Glutamatergic neuron (in vitro differentiated cells): ENCODE measurements at regions not wholly inside any gene's neighbourhood (a gene's known extent, or its start where the extent isn't known, plus 50 kb on each side); places are given as distances from the start of the nearest gene placed in this dataset.

ENCODE experiments used
- DNase-seq: peaks from one replicate; pipeline ENCODE4 v3.0.0; 2022
- H3K27ac Mint-ChIP-seq: one replicate; pipeline ENCODE4 v1.8.0; 2020; ENCODE audit warnings: mild to moderate bottlenecking, mixed read lengths, inconsistent platforms; ENCODE audit not compliant: unreplicated experiment
- H3K27me3 Mint-ChIP-seq: one replicate; pipeline ENCODE4 v1.8.0; 2020; ENCODE audit warnings: mild to moderate bottlenecking, moderate library complexity, mixed read lengths, inconsistent platforms; ENCODE audit not compliant: unreplicated experiment
- H3K36me3 Mint-ChIP-seq: one replicate; pipeline ENCODE4 v1.8.0; 2020; ENCODE audit warnings: mild to moderate bottlenecking, mixed read lengths, inconsistent platforms; ENCODE audit not compliant: unreplicated experiment
- H3K4me1 Mint-ChIP-seq: one replicate; pipeline ENCODE4 v1.8.0; 2020; ENCODE audit warnings: mild to moderate bottlenecking, low read depth, mixed read lengths, inconsistent platforms; ENCODE audit not compliant: unreplicated experiment
- H3K4me3 Mint-ChIP-seq: one replicate; pipeline ENCODE4 v1.8.0; 2020; ENCODE audit warnings: mild to moderate bottlenecking, mixed read lengths, inconsistent platforms; ENCODE audit not compliant: unreplicated experiment
- H3K9me3 Mint-ChIP-seq: one replicate; pipeline ENCODE4 v1.8.0; 2020; ENCODE audit warnings: mild to moderate bottlenecking, moderate library complexity, mixed read lengths, inconsistent platforms; ENCODE audit not compliant: unreplicated experiment
- TF ChIP-seq, protein P1 (sequence below): fragments of 200-600 bp; sonication (generic); IDR thresholded peaks from one replicate; pipeline ENCODE4 v1.5.0; 2021; ENCODE audit not compliant: partially characterized antibody, unreplicated experiment

DNA sequence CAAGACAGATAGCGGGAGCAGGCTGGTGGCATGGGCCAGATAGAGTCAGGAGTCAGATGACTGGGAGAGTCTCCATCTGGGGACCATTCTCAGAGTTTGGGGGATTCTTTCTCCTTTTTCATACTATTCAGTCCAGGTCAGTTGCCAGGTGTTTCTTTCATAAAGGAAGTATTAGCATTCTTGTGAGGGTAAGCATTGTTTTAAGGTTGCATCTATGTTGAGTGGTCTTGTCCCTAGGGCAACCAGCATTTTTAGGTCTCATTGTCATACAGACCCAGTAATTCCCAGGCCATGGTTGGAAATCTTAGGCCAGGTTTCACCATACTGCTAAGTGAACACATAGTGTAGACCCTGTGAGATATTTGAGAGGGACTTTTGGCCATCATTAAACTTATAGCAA, 122.3 kb upstream of the POC5 start:
- Mint-ChIP-seq H3K27ac (no peak overlapping the region), H3K4me3 (no peak overlapping the region), H3K36me3 (no peaks in the 10 kb centered on the region), H3K4me1 (no peaks in the 10 kb centered on the region), H3K27me3 (no peaks in the 10 kb centered on the region), H3K9me3 (no peaks in the 10 kb centered on the region)
- no peak for DNase-seq
- TF ChIP-seq, protein P1, sequence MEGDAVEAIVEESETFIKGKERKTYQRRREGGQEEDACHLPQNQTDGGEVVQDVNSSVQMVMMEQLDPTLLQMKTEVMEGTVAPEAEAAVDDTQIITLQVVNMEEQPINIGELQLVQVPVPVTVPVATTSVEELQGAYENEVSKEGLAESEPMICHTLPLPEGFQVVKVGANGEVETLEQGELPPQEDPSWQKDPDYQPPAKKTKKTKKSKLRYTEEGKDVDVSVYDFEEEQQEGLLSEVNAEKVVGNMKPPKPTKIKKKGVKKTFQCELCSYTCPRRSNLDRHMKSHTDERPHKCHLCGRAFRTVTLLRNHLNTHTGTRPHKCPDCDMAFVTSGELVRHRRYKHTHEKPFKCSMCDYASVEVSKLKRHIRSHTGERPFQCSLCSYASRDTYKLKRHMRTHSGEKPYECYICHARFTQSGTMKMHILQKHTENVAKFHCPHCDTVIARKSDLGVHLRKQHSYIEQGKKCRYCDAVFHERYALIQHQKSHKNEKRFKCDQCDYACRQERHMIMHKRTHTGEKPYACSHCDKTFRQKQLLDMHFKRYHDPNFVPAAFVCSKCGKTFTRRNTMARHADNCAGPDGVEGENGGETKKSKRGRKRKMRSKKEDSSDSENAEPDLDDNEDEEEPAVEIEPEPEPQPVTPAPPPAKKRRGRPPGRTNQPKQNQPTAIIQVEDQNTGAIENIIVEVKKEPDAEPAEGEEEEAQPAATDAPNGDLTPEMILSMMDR: no peak

DNA sequence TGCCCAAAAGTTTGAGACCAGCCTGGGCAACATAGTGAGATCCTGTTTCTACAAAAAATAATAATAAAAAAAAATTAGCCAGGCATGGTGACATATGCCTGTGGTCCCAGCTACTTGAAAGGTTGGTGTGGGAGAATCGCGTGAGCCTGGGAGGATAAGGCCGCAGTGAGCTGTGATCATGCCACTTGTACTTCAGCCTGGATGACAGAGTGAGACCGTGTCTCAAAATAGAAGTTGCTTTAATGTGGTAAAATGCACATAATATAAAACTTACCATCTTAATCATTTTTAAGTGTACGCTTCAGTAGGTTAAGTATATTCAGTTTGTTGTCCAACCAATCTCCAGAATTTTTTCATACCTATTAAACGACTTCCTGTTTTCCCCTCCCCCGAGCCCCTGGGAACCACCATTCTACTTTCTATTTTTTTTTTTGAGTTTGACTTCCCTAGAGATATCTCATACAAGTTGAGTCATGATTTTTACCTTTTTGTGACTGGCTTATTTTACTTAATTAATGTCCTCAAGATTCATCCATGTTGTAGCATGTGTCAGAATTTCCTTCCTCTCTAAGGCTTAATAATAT, 120.1 kb upstream of the POC5 start:
- TF ChIP-seq, protein P1: no peak
- H3K36me3 Mint-ChIP-seq: no peaks in the 10 kb centered on the region
- no peak overlapping the region for H3K27ac Mint-ChIP-seq
- no peaks in the 10 kb centered on the region for H3K4me1 Mint-ChIP-seq
- no peak overlapping the region for H3K4me3 Mint-ChIP-seq
- H3K27me3 Mint-ChIP-seq: no peaks in the 10 kb centered on the region
- no peak for DNase-seq
- H3K9me3 Mint-ChIP-seq: no peaks in the 10 kb centered on the region

DNA sequence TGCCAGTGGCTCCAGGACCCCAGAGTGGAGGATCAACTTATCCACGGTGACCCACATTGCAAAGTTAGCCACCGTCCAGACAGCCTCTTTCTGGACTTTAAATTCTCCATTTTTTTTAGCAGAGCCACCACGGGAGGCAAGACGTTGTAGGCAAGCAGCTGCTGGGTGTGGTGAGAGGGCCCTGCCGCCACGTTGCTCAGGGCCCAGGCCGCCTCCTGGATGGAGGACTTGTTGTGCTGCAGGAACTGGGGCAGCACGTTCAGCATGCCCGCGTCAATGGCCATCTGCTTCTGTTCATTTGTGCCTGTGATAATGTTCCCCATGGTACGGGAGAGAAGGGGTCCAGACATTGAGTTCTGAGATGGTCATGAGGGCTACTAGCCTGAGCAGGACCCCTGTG, 114.3 kb upstream of the POC5 start:
- Mint-ChIP-seq H3K27me3 (no peaks in the 10 kb centered on the region), H3K9me3 (no peaks in the 10 kb centered on the region), H3K27ac (no peak overlapping the region), H3K36me3 (no peaks in the 10 kb centered on the region), H3K4me3 (no peak overlapping the region), H3K4me1 (no peaks in the 10 kb centered on the region)
- TF ChIP-seq, protein P1: no peak
- no peak for DNase-seq

DNA sequence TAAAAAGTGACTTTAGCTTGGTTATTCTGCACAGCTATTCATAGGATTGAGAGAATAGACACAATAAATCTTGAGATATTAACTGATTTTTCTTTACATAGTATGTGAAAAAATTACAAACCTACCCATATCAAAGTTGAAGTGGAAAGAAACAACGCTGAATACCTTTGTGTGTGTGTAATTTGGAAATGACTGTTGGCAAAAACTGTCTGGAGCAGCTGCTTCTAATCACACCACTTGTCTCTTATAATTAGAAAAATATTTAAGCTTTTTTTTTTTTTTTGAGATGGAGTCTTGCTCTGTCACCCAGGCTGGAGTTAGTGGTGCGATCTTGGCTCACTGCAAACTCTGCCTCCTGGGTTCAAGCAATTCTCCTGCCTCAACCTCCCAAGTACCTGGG, 110.8 kb upstream of the POC5 start:
- Mint-ChIP-seq H3K4me3 (no peak overlapping the region), H3K27me3 (no peaks in the 10 kb centered on the region), H3K27ac (no peak overlapping the region), H3K9me3 (no peaks in the 10 kb centered on the region), H3K36me3 (no peaks in the 10 kb centered on the region), H3K4me1 (no peaks in the 10 kb centered on the region)
- TF ChIP-seq, protein P1: no peak
- DNase-seq: no peak

DNA sequence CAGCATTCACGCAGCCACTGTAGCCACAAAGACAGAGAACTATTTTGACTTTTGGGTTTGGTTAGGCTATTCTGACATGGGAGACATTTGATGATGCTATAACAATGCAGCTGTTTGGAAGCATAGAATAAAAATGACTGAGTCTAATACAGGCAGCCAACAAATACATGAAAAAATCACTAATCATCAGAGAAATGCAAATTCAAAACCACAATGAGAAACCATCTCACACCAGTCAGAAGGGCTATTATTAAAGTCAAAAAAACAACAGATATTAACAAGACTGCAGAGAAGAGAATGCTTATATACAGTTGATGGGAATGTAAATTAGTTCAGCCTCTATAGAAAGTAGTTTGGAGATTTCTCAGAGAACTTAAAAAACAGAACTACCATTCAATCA, 107.1 kb upstream of the POC5 start:
- Mint-ChIP-seq H3K4me1 (peaks cover 6% of the 10 kb centered on the region), H3K9me3 (peaks cover 2% of the 10 kb centered on the region), H3K27me3 (peaks cover 3% of the 10 kb centered on the region), H3K27ac (no peak overlapping the region), H3K36me3 (peaks cover 3% of the 10 kb centered on the region), H3K4me3 (no peak overlapping the region)
- no peak for DNase-seq
- TF ChIP-seq, protein P1: no peak
